ENCODE measurements at regions not wholly inside any gene's neighbourhood (a gene's known extent, or its start where the extent isn't known, plus 50 kb on each side); places are given as distances from the start of the nearest gene placed in this dataset.

DNA sequence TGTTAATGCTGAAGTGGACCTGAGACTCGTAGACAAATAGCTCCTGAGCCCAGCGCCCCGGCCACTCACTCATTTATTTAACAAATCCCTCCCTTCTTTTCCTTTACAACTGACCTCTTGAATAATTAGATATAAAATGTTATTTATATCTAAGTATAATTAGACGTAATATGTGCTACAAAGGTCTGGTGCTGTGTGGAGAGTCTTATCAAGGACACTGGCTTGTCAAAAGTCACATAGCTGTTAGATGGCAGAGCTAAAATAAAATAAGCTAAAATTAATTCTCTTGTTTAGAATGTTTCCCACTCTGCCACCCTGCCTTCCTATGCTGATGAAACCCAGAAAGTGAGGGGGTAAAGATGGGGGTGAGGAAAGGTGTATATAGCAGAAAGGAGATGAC is 73.0 kb upstream of the FAM216B start:
- no peak for TF ChIP-seq EZH2phosphoT487 (IDR thresholded peaks at IDR 0.05; ENCODE audit: borderline replicate concordance, low read depth, low read length)
- TF ChIP-seq, protein P1, sequence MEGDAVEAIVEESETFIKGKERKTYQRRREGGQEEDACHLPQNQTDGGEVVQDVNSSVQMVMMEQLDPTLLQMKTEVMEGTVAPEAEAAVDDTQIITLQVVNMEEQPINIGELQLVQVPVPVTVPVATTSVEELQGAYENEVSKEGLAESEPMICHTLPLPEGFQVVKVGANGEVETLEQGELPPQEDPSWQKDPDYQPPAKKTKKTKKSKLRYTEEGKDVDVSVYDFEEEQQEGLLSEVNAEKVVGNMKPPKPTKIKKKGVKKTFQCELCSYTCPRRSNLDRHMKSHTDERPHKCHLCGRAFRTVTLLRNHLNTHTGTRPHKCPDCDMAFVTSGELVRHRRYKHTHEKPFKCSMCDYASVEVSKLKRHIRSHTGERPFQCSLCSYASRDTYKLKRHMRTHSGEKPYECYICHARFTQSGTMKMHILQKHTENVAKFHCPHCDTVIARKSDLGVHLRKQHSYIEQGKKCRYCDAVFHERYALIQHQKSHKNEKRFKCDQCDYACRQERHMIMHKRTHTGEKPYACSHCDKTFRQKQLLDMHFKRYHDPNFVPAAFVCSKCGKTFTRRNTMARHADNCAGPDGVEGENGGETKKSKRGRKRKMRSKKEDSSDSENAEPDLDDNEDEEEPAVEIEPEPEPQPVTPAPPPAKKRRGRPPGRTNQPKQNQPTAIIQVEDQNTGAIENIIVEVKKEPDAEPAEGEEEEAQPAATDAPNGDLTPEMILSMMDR (conservative IDR thresholded peaks at IDR 0.05; ENCODE audit: low read length), result no peak

Measured in OCI-LY7 (cell line).